NAMALWA (cell line): ENCODE measurements at regions not wholly inside any gene's neighbourhood (a gene's known extent, or its start where the extent isn't known, plus 50 kb on each side); places are given as distances from the start of the nearest gene placed in this dataset.

Source experiments
- DNase-seq: peaks from one replicate; pipeline ENCODE4 v3.0.0-alpha.2; 2015; ENCODE audit warnings: low spot score

DNA sequence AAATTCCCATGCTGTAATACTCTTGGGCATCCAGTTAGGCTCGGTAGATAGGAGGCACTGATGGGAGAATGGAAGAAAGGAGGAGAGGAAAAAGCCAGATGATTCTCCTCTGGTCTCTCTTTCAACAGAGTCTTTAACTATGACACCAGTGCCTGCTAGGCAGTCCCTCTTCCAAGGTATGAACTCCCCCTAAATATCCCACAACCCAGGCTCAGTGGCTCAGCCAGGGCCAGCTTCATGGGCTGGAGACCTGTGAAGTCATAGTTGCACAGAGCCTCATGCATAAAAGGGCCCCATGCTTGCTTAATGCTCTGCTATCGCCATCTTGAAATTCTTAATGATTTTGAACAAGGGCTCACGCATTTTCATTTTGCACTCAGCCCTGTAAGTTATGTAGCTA lies 869.2 kb upstream of the GCFC2 start:
- no peak for DNase-seq

DNA sequence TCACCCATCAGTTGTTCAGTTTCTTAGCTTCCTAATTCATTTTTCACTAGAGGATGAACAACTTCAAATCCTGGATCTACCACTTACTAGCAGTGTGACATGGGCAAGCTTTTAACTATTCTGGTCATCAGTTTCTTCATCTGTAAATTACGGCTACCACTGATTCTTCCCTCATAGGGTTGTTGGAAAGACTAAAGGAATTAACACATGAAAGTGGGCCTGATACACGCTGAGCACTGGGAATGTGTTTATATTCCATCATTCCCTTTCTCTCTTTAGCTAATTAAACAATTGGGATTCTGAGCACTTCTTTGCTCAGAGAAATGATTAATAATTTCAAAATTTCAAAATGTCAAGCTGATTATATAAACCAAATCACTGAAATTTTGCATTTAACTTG lies 862.3 kb upstream of the GCFC2 start:
- no peak for DNase-seq

- DNase-seq: no peak
Measured at GRCh38 chr2:76569819-76570218, 859.1 kb upstream of the GCFC2 start.

DNA sequence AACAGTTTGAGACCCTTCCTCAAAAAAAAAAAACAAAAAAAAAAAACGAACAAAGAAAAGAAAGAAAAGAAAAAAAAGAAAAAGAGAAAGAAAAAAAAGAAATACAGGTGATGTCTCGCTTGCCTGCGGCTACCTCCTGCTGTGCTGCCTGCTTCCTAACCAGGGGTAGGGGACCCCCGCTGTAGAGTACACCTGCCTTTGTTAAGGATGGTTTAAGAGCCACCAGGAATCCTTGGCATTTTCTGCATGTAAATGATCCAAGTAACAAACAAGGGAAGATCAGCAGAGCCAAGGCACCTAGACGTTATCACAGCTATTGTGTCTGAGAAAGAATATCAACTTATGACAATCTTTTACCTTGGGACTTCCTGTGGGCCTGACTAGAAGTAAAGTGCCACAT lies 856.8 kb upstream of the GCFC2 start:
- no peak for DNase-seq

- no peak for DNase-seq
Measured at GRCh38 chr2:76564734-76565133, 854.0 kb upstream of the GCFC2 start.

- DNase-seq: no peak
Measured at GRCh38 chr2:76563730-76564129, 853.0 kb upstream of the GCFC2 start.

DNA sequence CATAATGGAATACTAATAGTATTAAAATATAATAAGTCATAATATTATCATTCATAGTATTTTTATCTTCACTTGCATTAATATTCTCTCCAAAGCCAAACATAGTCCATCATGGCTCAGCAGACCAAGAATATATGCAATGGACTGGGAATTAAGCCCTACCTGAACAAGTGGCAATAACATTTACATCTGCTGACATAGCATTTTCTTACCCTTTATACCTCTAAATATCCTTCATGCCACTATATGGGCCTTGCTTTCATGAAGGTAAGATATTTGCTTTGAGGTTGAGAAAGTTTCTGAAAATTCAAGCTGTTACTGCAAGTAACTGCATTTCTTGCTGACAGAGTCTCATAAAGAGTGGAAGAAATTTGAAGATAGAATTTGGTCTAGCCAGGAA lies 847.4 kb upstream of the GCFC2 start:
- no peak for DNase-seq

- DNase-seq: no peak
Measured at GRCh38 chr2:76556018-76556417, 845.3 kb upstream of the GCFC2 start.

DNA sequence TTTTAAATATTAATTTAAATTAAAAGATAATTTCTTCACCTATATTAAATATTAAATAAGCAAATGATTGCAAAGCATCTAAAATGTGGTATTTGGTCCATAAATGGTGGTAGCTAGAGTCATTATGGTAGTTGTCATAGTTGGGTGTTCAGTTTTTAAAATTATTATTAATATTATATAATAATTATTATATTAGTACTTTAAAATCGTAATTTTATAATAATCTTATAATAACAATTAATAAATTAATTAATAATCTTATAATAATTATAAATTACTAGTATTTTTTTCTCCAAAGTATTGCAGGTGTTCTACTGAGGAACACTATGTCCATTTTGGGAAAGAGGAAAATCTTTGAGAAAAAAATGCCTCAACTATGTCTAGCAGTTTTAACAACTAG lies 835.5 kb upstream of the GCFC2 start:
- DNase-seq: no peak

- no peak for DNase-seq
Measured at GRCh38 chr2:76544901-76545300, 834.2 kb upstream of the GCFC2 start.

- DNase-seq: no peak
Measured at GRCh38 chr2:76517574-76517909, 806.8 kb upstream of the GCFC2 start.

DNA sequence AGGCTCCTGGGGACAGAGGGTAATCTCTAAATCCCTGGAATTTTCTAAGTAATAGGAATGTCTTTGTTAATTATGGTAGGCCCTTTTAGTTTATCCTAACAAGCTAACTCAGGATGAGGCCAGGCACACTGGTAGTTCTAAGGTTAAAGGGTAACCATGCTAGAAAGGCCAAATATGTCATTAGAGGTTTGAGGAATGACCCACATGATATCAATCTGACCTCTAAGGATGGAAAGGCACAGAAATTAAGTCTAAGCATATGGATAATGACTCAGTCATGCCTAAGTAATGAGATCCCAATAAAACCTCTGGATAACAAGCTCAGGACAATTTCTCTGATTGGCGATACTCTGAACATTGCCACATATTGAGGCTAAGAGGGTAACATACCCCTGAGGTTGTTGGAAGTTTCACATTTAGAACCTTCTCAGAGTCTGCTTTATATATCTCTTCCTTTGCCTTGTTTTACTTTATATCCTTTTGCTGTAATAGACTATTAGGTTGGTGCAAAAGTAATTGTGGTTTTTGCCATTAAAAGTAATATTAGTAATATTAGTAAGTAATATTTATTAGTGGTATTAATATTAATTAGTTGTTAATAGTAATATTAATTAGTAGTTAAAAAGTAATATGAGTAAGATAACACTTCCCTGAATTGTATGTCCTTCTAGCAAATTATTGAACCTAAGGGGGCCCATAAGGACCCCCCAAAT lies 806.3 kb upstream of the GCFC2 start:
- DNase-seq: no peak

GRCh38 chr2:76512201-76512820 lies 801.6 kb upstream of the GCFC2 start:
- no peak for DNase-seq

GRCh38 chr2:76506538-76506937 lies 795.8 kb upstream of the GCFC2 start:
- DNase-seq: no peak

DNA sequence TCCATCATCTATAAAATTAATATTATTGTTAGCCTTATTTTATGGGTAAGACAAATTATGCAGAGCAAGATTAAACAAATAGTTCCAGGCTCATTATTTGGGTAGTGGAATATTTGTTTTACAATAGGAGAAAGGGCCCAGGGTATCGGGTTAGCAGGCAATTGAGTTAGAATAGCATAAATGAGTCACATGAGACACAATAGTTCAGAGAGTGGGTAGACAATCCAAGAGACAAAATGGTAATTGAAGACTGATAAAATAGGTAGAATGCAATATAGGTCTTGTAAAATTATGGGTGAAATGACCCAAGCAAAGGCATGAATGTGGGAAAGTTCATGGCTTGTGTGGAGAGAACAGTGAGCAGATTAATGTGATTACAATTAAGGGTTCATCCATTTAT lies 790.9 kb upstream of the GCFC2 start:
- no peak for DNase-seq

- DNase-seq: no peak
Measured at GRCh38 chr2:76498360-76498759, 787.6 kb upstream of the GCFC2 start.

DNA sequence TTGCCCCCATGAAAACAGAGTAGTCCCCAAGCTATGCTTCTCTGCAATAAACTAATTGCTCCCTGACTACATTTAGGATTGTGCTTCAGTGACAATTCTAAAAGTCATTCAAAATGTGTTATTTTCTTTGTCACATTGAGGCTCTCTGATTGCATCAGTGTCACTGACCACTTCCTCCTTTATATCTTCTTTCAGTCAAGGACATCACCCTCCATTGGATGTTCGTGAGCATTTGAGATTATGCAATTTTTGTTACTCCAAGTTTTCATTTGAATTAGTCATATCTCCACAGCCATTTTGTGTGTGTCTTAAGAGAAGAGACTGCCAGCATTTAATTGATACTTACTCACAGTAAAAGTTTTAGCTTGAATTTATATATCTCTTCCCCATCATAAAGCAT lies 780.8 kb upstream of the GCFC2 start:
- peak; percentile 5 for DNase-seq

GRCh38 chr2:76478266-76479035 lies 767.7 kb upstream of the GCFC2 start:
- no peak for DNase-seq

DNA sequence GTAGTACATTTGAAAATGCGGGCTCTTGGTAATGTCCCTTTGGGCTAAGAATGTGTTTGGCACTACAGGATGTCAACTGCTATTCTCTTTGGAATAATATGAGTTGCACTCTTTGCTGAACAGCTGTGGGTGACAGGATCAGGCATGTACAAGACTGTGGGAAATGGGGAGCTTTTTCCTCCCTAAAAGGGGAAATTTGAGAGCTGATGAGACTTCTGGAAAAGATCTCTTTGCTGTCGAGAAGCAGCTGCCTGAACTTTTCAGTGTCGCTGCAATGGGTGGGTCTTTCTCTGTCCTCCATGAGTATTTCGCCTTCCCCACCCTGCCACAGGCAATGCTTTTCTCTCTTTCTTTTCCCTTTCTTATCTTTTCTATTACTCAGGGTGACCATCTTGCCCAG lies 762.2 kb upstream of the GCFC2 start:
- DNase-seq: no peak

DNA sequence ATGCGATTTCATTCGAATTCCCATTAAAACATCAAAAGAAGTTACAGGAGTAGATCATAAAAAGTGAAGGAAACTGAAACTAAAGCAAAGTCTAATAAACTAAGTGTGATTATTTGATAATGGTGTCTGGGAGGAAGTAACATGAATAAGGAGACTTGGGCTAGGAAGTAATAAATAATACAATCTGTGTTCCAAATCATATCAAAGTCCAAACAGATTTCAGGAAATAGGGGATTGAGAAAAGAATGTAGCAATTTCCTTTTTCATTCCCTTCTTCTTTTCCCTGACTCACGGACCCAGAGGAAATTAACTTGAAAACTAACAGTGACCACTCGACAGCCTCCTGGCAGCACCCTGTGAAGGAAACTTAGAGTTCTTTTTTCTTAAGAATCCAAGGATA lies 758.4 kb upstream of the GCFC2 start:
- no peak for DNase-seq

GRCh38 chr2:76467326-76467725 lies 756.6 kb upstream of the GCFC2 start:
- no peak for DNase-seq

- DNase-seq: no peak
Measured at GRCh38 chr2:76464310-76464709, 753.6 kb upstream of the GCFC2 start.

DNA sequence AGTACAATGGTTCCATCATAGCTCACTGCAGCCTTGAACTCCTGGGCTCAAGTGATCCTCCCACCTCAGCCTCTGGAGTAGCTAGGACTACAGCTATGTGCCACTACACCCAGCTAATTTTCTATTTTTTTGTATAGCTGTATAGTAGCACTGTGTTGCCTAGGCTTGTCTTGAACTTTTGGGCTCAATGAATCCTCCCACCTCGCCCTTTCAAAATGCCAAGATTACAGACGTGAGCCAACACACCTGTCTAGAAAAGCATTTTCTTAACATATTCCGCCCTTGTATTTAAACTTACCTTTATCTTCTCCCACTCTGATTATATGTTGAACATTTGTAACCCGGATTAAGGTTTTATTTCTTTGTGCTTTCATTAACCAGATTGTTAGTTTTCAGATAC lies 750.7 kb upstream of the GCFC2 start:
- no peak for DNase-seq

GRCh38 chr2:76455910-76456309 lies 745.2 kb upstream of the GCFC2 start:
- DNase-seq: no peak
